GM21381 (cell line): ENCODE measurements at regions not wholly inside any gene's neighbourhood (a gene's known extent, or its start where the extent isn't known, plus 50 kb on each side); places are given as distances from the start of the nearest gene placed in this dataset.

Experiments
- ATAC-seq: cut with Tn5 transposase; IDR thresholded peaks from one replicate; pipeline ENCODE4 v1.9.1; 2021; ENCODE audit warnings: mild to moderate bottlenecking, moderate library complexity; ENCODE audit not compliant: unreplicated experiment

- ATAC-seq = no peak
Measured at GRCh38 chr6:1545654-1546053, 64.1 kb upstream of the FOXC1 start.

- no peak for ATAC-seq
Measured at GRCh38 chr6:1547785-1548184, 61.9 kb upstream of the FOXC1 start.

- ATAC-seq = no peak
Measured at GRCh38 chr6:1551249-1551648, 58.5 kb upstream of the FOXC1 start.

- ATAC-seq = no peak
Measured at GRCh38 chr6:1552296-1552761, 57.4 kb upstream of the FOXC1 start.

GRCh38 chr6:1553562-1554083 is 56.1 kb upstream of the FOXC1 start:
- ATAC-seq = no peak

GRCh38 chr6:1554141-1554475 is 55.6 kb upstream of the FOXC1 start:
- no peak for ATAC-seq

GRCh38 chr6:1554476-1555310 is 55.0 kb upstream of the FOXC1 start:
- ATAC-seq = no peak

GRCh38 chr6:1558388-1558787 is 51.3 kb upstream of the FOXC1 start:
- no peak for ATAC-seq
